Skeletal muscle tissue (tissue), 3 donors: ENCODE measurements at regions not wholly inside any gene's neighbourhood (a gene's known extent, or its start where the extent isn't known, plus 50 kb on each side); places are given as distances from the start of the nearest gene placed in this dataset.

Experiments used
- H3K27ac ChIP-seq: one replicate; pipeline ENCODE4 v1.7.0; 2013; ENCODE audit warnings: mild to moderate bottlenecking, low read depth, low read length, inconsistent platforms
- H3K27me3 ChIP-seq, 3 donors: one replicate each; pipeline ENCODE4 v1.7.0; 2013; ENCODE audit warnings: low read length in 3 of 3; ENCODE audit not compliant: control insufficient read depth in 3 of 3, insufficient read depth in 3 of 3
- H3K36me3 ChIP-seq, 3 donors: one replicate each; pipeline ENCODE4 v1.7.0; 2013; ENCODE audit warnings: low read length in 3 of 3; ENCODE audit not compliant: control insufficient read depth in 3 of 3, insufficient read depth in 3 of 3
- H3K4me1 ChIP-seq, 3 donors: one replicate each; pipeline ENCODE4 v1.7.0; 2013; ENCODE audit warnings: low read length in 3 of 3, mild to moderate bottlenecking in 3 of 3; ENCODE audit not compliant: control insufficient read depth in 3 of 3, insufficient read depth in 3 of 3
- H3K4me3 ChIP-seq, 3 donors: one replicate each; pipeline ENCODE4 v1.7.0; 2013; ENCODE audit warnings: low read length in 3 of 3
- H3K9ac ChIP-seq, 3 donors: one replicate each; pipeline ENCODE4 v1.7.0; 2013; ENCODE audit warnings: low read length in 3 of 3, mild to moderate bottlenecking in 3 of 3, moderate library complexity in 2 of 3, low read depth in 1 of 3
- H3K9me3 ChIP-seq, 3 donors: one replicate each; pipeline ENCODE4 v1.7.0; 2013; ENCODE audit warnings: low read length in 3 of 3; ENCODE audit not compliant: control insufficient read depth in 3 of 3
- donor health status: Osteomylitis.

- Histone ChIP-seq H3K4me1 (no peaks in the 10 kb centered on the region), H3K36me3 (no peaks in the 10 kb centered on the region), H3K27me3 (no peaks in the 10 kb centered on the region), H3K9ac (no peak overlapping the region), H3K9me3 (no peaks in the 10 kb centered on the region), H3K4me3 (no peak overlapping the region), H3K27ac (no peak overlapping the region)
Observed at GRCh38 chr5:2515180-2515764, 236.2 kb downstream of the IRX2 start.

DNA sequence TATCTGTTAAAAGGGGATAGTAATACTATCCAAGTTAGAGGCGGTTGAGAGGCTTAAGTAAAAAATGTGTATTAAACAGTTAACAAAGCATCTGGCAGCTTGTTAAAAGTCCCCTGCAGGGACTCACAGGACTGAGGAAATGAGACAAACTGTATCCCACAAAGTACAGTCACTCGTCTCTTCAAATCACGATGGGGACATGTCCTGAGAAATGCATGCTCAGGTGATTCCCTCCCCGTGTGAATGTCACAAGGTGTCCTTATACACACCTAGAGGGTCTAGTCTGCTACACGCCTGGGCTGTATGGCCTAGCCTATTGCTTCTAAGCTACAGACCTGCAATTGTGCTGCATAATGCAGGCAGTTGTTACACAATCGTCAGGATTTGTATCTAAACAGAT lies 237.0 kb downstream of the IRX2 start:
- Histone ChIP-seq H3K27me3 (no peaks in the 10 kb centered on the region), H3K4me3 (no peak overlapping the region), H3K9me3 (no peaks in the 10 kb centered on the region), H3K9ac (no peak overlapping the region), H3K4me1 (no peaks in the 10 kb centered on the region), H3K27ac (no peak overlapping the region), H3K36me3 (no peaks in the 10 kb centered on the region)

DNA sequence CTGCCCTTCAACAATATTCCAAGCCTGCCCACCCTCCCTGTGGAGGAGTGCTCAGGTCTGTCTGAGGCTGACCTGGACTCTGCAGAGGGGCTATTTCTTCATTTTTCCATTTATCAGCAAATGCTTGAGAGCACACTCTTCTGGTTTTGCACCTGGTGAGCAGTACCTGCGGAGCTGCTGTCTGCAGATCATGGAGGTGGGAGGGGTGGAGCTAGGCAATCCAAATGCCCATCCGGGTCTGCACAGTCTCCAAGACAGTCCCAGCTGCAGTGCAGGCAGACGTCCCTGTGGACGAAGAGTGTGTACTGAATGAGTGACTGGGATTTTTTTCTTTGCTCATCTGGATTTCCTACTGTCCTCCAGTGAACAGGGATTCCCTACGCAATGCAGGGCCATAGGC lies 239.8 kb downstream of the IRX2 start:
- H3K27me3 ChIP-seq, result no peaks in the 10 kb centered on the region
- H3K9me3 ChIP-seq, result no peaks in the 10 kb centered on the region
- no peak overlapping the region for H3K27ac ChIP-seq
- H3K4me1 ChIP-seq, result no peaks in the 10 kb centered on the region
- H3K4me3 ChIP-seq, result no peak overlapping the region
- H3K9ac ChIP-seq, result no peak overlapping the region
- H3K36me3 ChIP-seq, result no peaks in the 10 kb centered on the region

DNA sequence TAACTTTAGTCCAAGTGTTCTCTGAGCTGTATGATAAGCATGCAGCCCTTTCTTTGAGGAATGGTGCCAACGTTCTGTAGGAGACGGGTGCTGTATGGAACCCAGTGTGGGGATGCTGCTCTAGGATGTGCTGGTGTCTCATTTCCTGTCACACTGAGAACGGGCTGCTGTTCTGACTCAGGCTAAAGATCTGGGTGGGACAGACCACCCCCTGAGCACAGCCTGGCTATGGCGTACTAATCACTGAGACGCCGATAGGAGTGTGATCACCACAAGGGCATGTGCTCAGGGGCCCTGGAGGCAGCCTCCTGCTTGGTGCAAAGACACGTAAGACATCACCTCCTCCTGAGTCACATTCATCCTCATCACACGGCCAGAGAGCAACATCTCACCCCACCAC lies 240.4 kb downstream of the IRX2 start:
- Histone ChIP-seq H3K27ac (no peak overlapping the region), H3K9me3 (no peaks in the 10 kb centered on the region), H3K27me3 (no peaks in the 10 kb centered on the region), H3K9ac (no peak overlapping the region), H3K4me1 (no peaks in the 10 kb centered on the region), H3K36me3 (no peaks in the 10 kb centered on the region), H3K4me3 (no peak overlapping the region)

GRCh38 chr5:2509527-2509926 lies 241.9 kb downstream of the IRX2 start:
- H3K9me3 ChIP-seq, result no peaks in the 10 kb centered on the region
- H3K4me1 ChIP-seq, result no peaks in the 10 kb centered on the region
- H3K36me3 ChIP-seq, result no peaks in the 10 kb centered on the region
- H3K27me3 ChIP-seq, result no peaks in the 10 kb centered on the region
- H3K27ac ChIP-seq, result no peak overlapping the region
- no peak overlapping the region for H3K9ac ChIP-seq
- no peak overlapping the region for H3K4me3 ChIP-seq

DNA sequence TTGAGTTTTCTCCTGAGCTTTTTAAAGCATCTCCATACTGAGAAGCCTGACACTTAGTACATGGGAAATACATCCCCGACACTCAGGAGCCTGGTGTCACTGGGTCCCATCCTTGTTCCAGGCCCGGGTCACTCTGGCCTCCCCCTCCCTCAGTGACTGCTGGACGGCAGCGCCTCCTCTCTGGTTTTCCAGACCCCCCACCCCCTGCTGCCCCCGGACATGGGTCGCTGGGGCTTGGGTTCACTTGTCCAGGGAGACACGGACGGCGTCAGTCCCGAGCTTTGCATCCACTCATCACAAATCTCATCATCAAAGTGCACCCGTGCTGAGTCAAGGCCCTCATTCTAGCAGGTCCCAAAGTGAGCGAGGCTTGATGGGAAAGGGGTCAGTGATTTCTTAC lies 243.0 kb downstream of the IRX2 start:
- Histone ChIP-seq H3K4me1 (no peaks in the 10 kb centered on the region), H3K9ac (no peak overlapping the region), H3K9me3 (peaks cover 0 to 3% (median 3%) of the 10 kb centered on the region in 3 donors), H3K4me3 (no peak overlapping the region), H3K36me3 (no peaks in the 10 kb centered on the region), H3K27ac (no peak overlapping the region), H3K27me3 (no peaks in the 10 kb centered on the region)

GRCh38 chr5:2507611-2508010 lies 243.9 kb downstream of the IRX2 start:
- Histone ChIP-seq H3K9ac (no peak overlapping the region), H3K27me3 (no peaks in the 10 kb centered on the region), H3K27ac (no peak overlapping the region), H3K4me3 (no peak overlapping the region), H3K4me1 (no peaks in the 10 kb centered on the region), H3K36me3 (no peaks in the 10 kb centered on the region), H3K9me3 (peaks cover 0 to 7% (median 3%) of the 10 kb centered on the region in 3 donors)

DNA sequence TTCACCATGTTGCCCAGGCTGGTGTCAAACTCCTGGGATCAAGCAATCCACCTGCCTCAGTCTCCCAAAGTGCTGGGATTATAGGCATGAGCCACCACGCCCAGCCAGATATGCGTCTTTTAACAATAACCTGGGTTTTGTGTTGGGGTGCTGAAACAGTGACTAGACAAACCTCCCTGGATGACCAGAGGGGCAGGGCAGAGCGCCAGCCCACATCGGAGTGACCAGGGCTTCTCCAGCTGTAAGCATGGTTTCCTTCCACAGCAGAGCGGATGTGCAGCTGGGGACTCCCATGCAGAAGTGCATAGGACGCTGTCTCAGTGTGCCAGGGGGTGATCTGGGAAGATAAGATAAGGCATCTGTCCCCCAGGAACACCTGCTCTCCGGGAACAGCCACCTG lies 244.9 kb downstream of the IRX2 start:
- no peak overlapping the region for H3K4me3 ChIP-seq
- H3K4me1 ChIP-seq, result no peaks in the 10 kb centered on the region
- no peaks in the 10 kb centered on the region for H3K27me3 ChIP-seq
- H3K27ac ChIP-seq, result no peak overlapping the region
- no peaks in the 10 kb centered on the region for H3K36me3 ChIP-seq
- no peak overlapping the region for H3K9ac ChIP-seq
- H3K9me3 ChIP-seq, result peaks cover 0 to 7% (median 3%) of the 10 kb centered on the region in 3 donors

DNA sequence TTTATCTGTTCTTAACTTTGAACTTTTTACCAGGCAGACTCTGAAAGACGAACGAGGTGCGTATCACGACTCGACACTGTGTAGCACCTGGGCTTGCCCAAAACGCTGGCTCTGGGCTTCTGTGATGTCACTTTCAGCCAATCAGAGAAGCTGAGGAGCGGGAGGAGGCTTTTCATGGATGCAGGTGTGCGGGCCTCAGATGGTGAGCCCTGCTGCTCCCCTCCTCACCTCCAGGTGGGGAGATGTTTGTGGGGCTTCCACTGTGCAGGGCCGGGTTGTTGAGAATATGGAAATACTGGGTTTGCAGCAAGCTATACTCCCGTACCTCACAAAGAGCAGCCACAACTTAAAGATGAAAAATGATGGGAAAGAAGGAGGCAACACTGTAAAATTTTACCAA lies 246.3 kb downstream of the IRX2 start:
- H3K9ac ChIP-seq, result no peak overlapping the region
- no peaks in the 10 kb centered on the region for H3K36me3 ChIP-seq
- no peaks in the 10 kb centered on the region for H3K27me3 ChIP-seq
- no peaks in the 10 kb centered on the region for H3K4me1 ChIP-seq
- H3K4me3 ChIP-seq, result no peak overlapping the region
- H3K9me3 ChIP-seq, result peaks cover 3 to 9% (median 4%) of the 10 kb centered on the region in 3 donors
- H3K27ac ChIP-seq, result no peak overlapping the region

DNA sequence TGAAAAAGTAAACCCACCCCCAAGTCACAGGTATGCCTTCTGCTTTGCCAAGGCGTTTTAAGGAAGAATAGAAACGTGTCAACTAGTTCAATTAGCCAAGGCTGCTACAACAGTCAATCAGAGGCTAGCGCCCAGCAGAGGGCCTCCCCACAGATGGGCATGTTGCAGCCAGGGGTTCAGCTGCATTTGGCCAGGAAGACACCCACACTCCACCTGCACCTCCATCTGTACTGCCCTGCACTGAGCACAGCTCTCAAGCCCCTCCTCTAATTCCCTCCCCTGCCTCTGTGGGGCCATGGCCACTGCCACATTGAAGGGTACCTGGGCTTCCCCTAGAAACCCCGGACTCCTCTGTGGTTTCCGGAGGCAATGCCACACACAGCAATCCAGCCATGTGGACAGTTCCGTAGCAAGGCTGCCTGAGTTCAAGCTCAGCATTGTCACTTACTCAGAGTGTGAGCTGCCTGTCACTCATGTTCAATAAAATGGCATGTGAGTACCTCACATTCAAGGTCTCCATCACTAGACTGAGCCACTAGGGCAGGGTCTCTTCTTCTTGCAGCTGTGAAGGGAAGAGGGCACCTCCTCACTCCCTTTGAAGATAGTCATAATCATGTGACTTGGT lies 248.4 kb downstream of the IRX2 start:
- Histone ChIP-seq H3K9ac (no peak overlapping the region), H3K4me3 (no peak overlapping the region), H3K4me1 (no peaks in the 10 kb centered on the region), H3K9me3 (peaks cover 3 to 11% (median 4%) of the 10 kb centered on the region in 3 donors), H3K27me3 (no peaks in the 10 kb centered on the region), H3K27ac (no peak overlapping the region), H3K36me3 (no peaks in the 10 kb centered on the region)
